NB4 (cell line): ENCODE measurements at regions not wholly inside any gene's neighbourhood (a gene's known extent, or its start where the extent isn't known, plus 50 kb on each side); places are given as distances from the start of the nearest gene placed in this dataset.

Source experiments
- CTCF ChIP-seq: IDR thresholded peaks from one replicate; pipeline ENCODE4 v1.5.1; 2012; ENCODE audit warnings: low read depth, low read length
- MAX ChIP-seq: IDR thresholded peaks from 2 replicates; pipeline ENCODE4 v1.6.1; 2011; ENCODE audit warnings: low read depth, low read length
- MYC ChIP-seq: IDR thresholded peaks from 2 replicates; pipeline ENCODE4 v1.6.1; 2011; ENCODE audit warnings: low read depth, low read length
- POLR2A ChIP-seq: IDR thresholded peaks from 2 replicates; pipeline ENCODE4 v1.6.1; 2011; ENCODE audit warnings: mild to moderate bottlenecking; ENCODE audit not compliant: insufficient read length; ENCODE audit errors: extremely low read depth

- no peak for TF ChIP-seq CTCF
- no peak for TF ChIP-seq POLR2A
- TF ChIP-seq MAX, result no peak
- no peak for TF ChIP-seq MYC
Observed at GRCh38 chr4:30881985-30882384, 161.8 kb downstream of the PCDH7 start.
